HEK293T (cell line): ENCODE measurements at regions not wholly inside any gene's neighbourhood (a gene's known extent, or its start where the extent isn't known, plus 50 kb on each side); places are given as distances from the start of the nearest gene placed in this dataset.

Experiments used
- ARNT ChIP-seq: fragments of 450-650 bp; IDR thresholded peaks from 2 replicates; pipeline ENCODE4 v1.6.1; 2017; ENCODE audit warnings: mild to moderate bottlenecking
- BHLHE40 ChIP-seq: fragments of 450-650 bp; IDR thresholded peaks from 2 replicates; pipeline ENCODE4 v1.6.1; 2016; ENCODE audit warnings: mild to moderate bottlenecking, moderate library complexity, borderline replicate concordance
- CTBP1 ChIP-seq: fragments of 450-650 bp; IDR thresholded peaks from 2 replicates; pipeline ENCODE4 v1.6.1; 2016; ENCODE audit warnings: borderline replicate concordance
- ELF4 ChIP-seq: fragments of 450-650 bp; IDR thresholded peaks from 2 replicates; pipeline ENCODE4 v1.6.1; 2017; ENCODE audit warnings: antibody characterized with exemption
- FOXK2 ChIP-seq: fragments of 450-650 bp; IDR thresholded peaks from 2 replicates; pipeline ENCODE4 v1.6.1; 2016; ENCODE audit warnings: mild to moderate bottlenecking
- FOXM1 ChIP-seq: fragments of 450-650 bp; IDR thresholded peaks from 2 replicates; pipeline ENCODE4 v1.6.1; 2017; ENCODE audit warnings: mild to moderate bottlenecking, borderline replicate concordance
- HDGF ChIP-seq: fragments of 450-650 bp; IDR thresholded peaks from 2 replicates; pipeline ENCODE4 v1.6.1; 2017; ENCODE audit warnings: antibody characterized with exemption, borderline replicate concordance
- L3MBTL2 ChIP-seq: fragments of 450-650 bp; conservative IDR thresholded peaks from 2 replicates; pipeline ENCODE4 v1.6.1; 2016; ENCODE audit warnings: mild to moderate bottlenecking
- NFRKB ChIP-seq: fragments of 450-650 bp; IDR thresholded peaks from 2 replicates; pipeline ENCODE4 v1.6.1; 2016; ENCODE audit warnings: mild to moderate bottlenecking, moderate library complexity
- SP1 ChIP-seq: fragments of 450-650 bp; IDR thresholded peaks from 2 replicates; pipeline ENCODE4 v1.6.1; 2017
- SUZ12 ChIP-seq: fragments of 450-650 bp; IDR thresholded peaks from 2 replicates; pipeline ENCODE4 v1.6.1; 2016; ENCODE audit warnings: mild to moderate bottlenecking
- TARDBP ChIP-seq: fragments of 450-650 bp; IDR thresholded peaks from 2 replicates; pipeline ENCODE4 v1.6.1; 2016
- ZNF384 ChIP-seq: fragments of 450-650 bp; IDR thresholded peaks from 2 replicates; pipeline ENCODE4 v1.6.1; 2016

DNA sequence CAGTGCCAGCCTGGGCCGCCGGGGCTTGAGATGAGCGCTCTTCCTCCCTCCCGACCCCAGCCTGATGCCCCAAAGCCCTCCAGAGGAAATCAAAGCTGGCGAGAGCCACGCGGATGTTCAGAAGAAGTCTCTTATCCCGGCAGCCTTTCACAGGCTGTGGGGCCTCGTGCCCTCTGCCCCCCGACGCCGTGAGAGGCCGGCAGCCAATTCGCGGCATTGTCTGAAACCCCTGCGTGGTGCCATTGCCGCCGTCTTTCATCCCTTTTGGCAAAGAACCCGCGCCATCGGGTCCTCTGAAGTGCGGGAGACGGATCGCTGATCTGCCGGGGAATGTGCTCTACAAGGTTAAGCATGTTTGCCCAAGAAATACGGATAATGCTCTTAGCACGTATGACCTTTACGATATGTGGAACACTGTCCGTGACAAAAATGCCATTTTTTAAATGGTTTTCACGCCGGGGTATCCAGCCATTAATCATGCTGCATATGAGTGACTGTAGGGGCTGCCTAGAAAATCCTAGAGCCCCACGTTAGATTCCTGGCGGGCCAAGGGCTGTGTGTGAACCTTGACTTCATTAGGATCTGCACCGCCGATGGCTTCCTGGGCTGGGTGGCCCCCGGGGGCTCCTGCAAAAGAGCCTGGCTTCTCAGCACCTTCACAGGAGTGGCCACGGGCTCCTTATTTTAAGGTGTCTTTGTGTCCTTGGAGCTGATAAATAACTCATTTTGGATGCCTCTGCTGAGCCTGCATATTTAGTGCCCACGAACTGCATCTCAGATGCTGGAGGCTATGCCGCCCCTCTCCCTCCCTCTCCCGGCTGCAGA is 165.1 kb upstream of the TNRC6C start:
- TF ChIP-seq HDGF = no peak
- no peak for TF ChIP-seq FOXM1
- TF ChIP-seq TARDBP = no peak
- TF ChIP-seq L3MBTL2 = no peak
- no peak for TF ChIP-seq SP1
- no peak for TF ChIP-seq ELF4
- no peak for TF ChIP-seq ARNT
- TF ChIP-seq NFRKB = no peak
- no peak for TF ChIP-seq CTBP1
- TF ChIP-seq ZNF384 = no peak
- TF ChIP-seq BHLHE40 = no peak
- no peak for TF ChIP-seq FOXK2
- TF ChIP-seq SUZ12 = no peak
